Fibroblast of skin of abdomen (primary cell): ENCODE measurements at regions not wholly inside any gene's neighbourhood (a gene's known extent, or its start where the extent isn't known, plus 50 kb on each side); places are given as distances from the start of the nearest gene placed in this dataset.
"Not testable (repeated sequence)": the region's sequence is repeated elsewhere in the genome, so short reads cannot be mapped to it uniquely, and the experiment has no call there.

Source experiments
- DNase-seq: peaks from one replicate; pipeline ENCODE4 v3.0.0-alpha.2; 2013

DNA sequence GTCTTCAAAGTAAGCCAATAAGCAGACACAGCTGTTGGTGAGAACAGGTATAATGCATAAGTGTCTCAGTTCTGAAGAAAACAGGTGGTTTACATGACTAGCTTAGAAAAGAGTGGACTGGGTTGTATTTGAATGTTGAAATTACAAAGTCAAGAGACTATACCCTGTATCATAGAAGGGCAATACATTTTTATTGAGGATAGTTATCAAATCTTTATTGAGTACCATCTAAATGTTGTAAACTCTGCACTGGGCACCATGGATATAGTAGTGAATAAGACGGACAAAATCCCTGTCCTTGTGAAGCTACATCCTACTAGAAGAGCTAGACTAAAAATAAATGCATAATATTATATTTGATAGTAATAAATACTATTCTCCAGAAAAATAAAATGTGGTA lies 88.5 kb upstream of the CDC42EP3 start:
- not testable (repeated sequence) for DNase-seq

DNA sequence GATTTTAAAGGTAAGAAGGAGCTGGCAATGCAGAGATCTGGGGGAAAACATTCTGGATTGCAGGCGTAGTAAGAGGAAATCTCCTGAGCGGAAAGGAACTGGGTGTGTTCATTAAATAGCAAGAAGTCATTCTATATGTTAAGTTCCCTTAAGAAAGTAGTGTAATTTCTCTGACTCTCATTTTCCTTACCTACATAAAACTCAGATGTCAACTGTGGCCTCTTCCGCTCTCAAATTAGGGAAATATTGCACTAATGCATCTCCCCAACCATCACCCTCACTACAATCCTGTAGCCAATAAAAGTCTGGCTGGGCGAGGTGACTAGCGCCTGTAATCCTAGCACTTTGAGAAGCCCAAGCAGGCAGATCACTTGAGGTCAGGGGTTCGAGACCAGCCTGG lies 89.0 kb upstream of the CDC42EP3 start:
- no peak for DNase-seq

DNA sequence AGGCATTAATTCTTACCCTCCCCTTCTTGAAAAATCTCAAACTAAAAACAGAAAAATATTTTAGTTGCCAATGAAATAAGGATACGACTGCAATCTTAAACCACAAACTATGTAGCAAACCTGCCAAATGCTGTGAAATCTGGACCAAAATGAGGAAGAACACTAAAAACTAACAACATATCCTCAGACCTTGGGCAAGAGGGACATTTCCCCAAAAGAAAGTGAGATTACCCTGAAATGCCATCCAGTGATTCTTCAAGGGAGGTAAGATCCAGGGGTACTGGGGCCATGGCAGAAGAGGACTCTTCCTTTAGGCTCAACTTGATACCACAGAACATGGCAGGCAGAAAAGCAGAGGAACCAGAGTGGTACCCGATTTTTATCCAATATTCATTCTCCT lies 90.8 kb upstream of the CDC42EP3 start:
- peak; percentile 59 for DNase-seq

DNA sequence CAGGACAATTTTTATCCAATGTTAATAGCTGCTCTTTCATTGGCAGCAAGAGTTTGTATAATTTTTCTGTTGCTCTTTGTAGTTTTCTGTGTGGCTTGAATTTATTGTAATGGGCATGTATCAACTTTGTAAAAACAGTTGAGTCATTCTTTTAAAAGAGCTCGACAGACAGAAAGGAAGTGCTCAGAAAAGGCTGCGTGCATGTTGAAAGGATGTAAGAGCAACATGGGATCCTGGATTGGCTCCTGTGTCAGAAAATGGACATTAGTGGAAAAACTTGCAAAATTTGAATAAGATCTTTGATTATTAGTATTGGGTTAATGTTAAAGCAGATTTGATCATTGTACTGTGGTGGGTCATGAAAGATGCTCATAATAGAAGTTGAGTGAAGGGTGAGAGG lies 93.3 kb upstream of the CDC42EP3 start:
- no peak for DNase-seq

GRCh38 chr2:37766106-37766505 lies 94.7 kb upstream of the CDC42EP3 start:
- DNase-seq: peak; percentile 40

DNA sequence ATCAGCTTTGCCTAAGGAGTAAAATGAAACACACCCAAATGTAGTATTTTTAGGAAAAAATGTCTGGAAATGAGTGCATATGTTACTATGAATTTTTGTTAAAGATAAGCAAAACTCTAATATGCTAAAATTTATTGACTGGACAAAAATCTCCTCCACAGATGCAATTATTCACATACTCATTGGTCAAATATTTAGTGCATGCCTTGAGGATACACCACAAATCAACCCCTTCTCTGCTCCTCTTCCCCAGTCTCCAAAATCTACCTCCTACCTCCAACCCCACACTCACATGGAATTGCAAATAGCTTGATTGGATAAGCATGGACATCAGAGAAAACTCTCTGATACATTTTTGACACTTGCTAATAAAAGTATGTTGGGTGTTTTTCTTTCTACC lies 95.6 kb upstream of the CDC42EP3 start:
- DNase-seq: peak; percentile 86

GRCh38 chr2:37767959-37768925 lies 96.8 kb upstream of the CDC42EP3 start:
- DNase-seq: peak; percentile 99

DNA sequence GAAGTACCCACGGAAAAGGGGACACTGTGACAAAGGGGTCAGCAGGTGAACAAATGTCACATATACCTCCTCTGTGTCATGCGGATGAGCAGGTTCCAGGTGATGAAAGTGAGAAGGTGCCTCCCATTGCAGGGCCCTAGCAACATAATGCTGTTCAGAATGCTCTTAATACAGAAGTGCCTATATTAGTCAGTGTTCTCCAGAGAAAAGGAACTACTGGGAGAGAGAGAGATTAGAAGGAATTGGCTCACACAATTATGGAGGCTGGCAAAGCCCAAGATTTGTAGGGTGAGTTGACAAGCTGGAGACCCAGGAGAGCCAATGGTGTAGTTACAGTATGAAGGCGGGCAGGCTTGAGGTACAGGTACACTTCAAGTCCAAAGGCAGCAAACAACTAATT lies 98.1 kb upstream of the CDC42EP3 start:
- no peak for DNase-seq

GRCh38 chr2:37770797-37771196 lies 99.4 kb upstream of the CDC42EP3 start:
- no peak for DNase-seq

DNA sequence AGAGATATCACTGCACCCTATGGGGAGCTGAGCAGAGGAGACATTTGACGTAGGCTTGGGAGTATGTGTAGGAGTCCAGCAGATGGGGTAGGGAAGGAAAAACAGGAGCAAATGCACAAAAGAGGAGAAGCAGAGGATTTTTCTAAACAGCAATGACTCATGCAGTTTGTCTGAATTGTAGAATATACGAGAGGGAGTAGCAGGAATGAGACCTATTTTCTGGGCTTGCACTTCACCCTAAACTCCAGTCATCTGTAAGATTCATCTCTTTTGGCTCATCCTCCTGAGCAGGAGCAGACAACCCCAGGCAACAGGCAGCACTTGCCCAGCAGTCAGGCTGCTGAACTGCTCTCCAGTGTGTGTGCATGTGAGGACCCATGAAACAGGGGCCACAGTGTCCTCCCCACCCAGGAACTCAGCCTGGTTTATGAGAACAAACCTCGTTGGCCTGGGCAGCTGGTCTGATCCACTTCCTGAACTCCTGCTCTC lies 100.2 kb upstream of the CDC42EP3 start:
- peak; percentile 85 for DNase-seq

- no peak for DNase-seq
Measured at GRCh38 chr2:37773371-37774130, 102.1 kb upstream of the CDC42EP3 start.

GRCh38 chr2:37774171-37774944 lies 102.9 kb upstream of the CDC42EP3 start:
- DNase-seq: not testable (repeated sequence)

- peak; percentile 30 for DNase-seq
Measured at GRCh38 chr2:37774976-37775907, 103.8 kb upstream of the CDC42EP3 start.

- peak; percentile 86 for DNase-seq
Measured at GRCh38 chr2:37775908-37776250, 104.4 kb upstream of the CDC42EP3 start.

GRCh38 chr2:37776487-37776886 lies 105.0 kb upstream of the CDC42EP3 start:
- DNase-seq: peak; percentile 94

DNA sequence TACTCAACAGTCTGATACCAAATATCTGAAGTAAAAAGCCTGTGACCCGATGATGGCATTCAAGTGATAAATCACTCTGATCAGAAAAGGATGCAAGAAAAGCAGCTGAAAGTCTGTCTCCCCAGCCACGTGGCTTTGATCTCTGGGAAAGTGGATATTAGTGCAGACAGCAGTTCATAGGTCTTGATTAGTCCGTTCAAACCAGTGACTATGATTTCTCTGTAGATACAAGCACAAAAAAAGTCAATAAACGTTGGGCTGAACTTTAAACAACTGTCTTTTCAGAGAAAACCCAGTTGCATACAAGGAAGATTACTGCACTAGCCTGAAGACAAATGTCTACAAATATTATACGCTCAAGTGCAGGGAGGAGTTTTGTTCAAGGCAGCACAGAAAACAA lies 107.7 kb upstream of the CDC42EP3 start:
- peak; percentile 35 for DNase-seq

GRCh38 chr2:37779611-37780386 lies 108.4 kb upstream of the CDC42EP3 start:
- DNase-seq: peak; percentile 48

- DNase-seq: no peak
Measured at GRCh38 chr2:37780387-37780676, 108.9 kb upstream of the CDC42EP3 start.

GRCh38 chr2:37781028-37781427 lies 109.6 kb upstream of the CDC42EP3 start:
- DNase-seq: peak; percentile 92

GRCh38 chr2:37782155-37782673 lies 110.8 kb upstream of the CDC42EP3 start:
- no peak for DNase-seq
